LNCAP (cell line): ENCODE measurements at regions not wholly inside any gene's neighbourhood (a gene's known extent, or its start where the extent isn't known, plus 50 kb on each side); places are given as distances from the start of the nearest gene placed in this dataset.

Source experiments
- TF ChIP-seq, protein P1 (sequence below): fragments of 450-650 bp; IDR thresholded peaks from 2 replicates; pipeline ENCODE4 v1.5.1; 2017; ENCODE audit warnings: mild to moderate bottlenecking

DNA sequence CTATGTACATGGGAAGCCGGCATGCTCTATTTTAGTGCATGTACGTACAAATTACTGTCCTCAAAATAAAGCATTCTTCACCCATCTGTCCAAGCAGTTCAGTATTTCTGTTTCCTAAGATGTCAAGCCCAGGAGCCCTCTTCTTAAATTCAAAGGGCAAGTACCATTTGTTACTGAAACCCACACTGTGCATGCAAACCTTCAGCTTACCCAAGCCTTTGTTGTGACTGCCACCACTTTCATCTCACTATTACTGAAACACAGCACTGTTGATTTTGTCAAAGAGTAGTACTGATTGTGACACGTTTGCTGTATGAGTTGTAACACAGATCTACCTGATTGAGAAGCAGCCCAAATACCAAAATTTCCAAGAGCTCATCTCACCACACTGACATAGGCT, 390.4 kb upstream of the IZUMO3 start:
- TF ChIP-seq, protein P1, sequence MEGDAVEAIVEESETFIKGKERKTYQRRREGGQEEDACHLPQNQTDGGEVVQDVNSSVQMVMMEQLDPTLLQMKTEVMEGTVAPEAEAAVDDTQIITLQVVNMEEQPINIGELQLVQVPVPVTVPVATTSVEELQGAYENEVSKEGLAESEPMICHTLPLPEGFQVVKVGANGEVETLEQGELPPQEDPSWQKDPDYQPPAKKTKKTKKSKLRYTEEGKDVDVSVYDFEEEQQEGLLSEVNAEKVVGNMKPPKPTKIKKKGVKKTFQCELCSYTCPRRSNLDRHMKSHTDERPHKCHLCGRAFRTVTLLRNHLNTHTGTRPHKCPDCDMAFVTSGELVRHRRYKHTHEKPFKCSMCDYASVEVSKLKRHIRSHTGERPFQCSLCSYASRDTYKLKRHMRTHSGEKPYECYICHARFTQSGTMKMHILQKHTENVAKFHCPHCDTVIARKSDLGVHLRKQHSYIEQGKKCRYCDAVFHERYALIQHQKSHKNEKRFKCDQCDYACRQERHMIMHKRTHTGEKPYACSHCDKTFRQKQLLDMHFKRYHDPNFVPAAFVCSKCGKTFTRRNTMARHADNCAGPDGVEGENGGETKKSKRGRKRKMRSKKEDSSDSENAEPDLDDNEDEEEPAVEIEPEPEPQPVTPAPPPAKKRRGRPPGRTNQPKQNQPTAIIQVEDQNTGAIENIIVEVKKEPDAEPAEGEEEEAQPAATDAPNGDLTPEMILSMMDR = no peak

DNA sequence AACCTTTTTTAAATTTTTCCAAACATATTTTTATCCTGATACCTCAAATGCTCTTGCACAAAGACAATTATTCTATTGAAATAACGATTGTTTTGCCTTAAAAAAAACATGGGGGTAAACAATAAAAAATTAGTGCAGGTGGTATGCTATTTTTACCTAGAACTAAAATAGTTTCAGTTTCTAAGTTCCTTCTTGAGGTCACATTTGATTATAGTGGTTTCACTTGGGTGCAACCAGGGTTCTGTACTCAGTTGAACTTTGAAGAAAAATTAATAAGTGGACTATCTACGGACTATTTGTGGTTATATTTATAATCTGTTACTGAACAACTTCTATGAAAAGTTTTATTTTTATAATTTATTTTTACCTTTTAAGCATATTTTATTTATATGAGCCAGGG, 387.1 kb upstream of the IZUMO3 start:
- TF ChIP-seq, protein P1 = no peak

DNA sequence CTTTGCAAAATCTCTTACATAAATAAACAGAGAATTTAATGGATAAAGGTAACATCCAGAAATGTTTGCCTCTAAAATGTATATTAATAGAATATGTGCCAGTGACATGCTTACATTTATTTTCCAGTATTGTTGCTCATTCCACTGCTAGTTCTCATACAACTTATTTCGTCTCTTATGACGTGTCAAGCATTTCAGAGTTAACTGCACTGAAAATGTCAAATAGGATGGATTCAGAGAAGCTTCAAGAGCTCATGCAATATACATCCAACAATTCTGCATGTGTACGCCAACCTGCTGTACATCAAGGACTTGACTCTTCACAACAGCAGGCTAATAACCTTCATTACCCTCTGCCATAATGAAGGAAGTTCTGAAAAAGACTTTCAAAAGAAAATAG, 386.2 kb upstream of the IZUMO3 start:
- TF ChIP-seq, protein P1 = no peak

DNA sequence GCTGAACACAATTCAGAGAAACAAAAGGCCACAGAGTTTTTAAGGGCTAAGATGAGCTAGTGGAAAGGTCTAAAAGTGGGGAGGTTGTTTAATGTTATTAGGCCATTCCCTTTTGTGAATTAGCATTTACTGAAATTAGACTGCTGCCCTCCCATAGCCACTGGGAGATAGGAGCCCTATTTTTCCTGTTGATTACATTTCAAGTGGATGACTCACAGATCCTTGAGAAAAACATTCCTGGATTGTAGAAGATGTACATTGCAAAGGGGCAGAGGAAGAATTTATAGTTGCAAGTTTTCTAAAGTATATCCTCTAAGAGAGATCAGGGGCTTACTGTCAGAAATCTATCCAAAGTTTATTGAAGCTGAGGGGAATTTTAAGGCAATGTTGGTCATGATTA, 367.1 kb upstream of the IZUMO3 start:
- TF ChIP-seq, protein P1 = no peak

DNA sequence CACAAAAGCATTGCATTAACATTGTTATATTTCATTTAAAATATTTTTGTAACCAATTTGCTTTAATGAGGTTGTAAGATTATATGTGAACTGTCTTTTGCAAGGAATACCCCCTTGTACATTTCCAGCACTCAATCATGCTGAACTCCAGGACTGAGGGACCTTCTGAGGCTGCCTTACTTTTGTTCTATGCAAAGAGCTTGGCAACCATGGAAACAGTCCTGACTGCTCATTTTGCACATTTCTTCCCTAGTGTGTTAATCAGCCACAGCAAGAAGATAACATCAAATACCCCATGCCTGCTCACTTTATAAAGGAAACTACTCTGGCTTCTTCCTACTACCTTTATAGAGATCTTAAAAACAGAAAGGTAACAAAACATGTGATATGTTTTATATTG, 355.6 kb upstream of the IZUMO3 start:
- TF ChIP-seq, protein P1 = no peak

DNA sequence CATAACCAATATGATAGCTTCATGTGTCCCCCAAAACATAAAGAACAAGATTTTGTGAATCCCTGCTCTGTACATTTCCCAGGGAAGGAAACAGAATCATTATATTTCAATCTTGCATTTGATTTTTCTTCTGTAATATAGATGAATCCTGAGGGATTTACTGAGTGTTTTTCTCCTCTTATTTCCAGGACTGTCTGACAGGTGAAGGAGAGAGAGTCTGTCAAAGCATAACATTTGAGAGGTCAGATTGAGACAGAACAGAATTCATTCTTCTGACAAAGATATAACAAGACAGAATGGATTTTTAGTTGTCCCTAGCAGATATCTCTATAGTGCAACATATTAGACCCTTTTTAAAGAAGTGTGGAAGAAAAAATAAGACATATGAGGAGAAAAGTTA, 354.5 kb upstream of the IZUMO3 start:
- TF ChIP-seq, protein P1 = no peak

DNA sequence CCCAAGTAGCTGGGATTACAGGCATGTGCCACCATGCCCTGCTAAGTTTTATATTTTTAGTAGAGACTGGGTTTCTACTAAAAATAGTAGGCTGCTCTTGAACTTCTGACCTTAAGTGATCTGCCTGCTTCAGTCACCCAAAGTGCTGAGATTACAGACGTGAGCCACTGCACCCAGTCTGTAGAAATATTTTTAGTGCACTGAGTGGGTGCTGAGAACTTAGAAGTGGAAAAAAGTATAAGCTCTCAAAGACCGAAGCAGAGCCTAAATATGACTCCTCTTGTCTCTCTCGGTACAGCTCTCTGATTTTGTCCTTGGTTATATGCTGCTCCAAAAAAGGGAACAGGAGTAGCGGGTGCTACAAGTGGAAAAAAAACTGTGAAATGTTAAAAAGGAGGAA, 353.8 kb upstream of the IZUMO3 start:
- TF ChIP-seq, protein P1 = no peak

DNA sequence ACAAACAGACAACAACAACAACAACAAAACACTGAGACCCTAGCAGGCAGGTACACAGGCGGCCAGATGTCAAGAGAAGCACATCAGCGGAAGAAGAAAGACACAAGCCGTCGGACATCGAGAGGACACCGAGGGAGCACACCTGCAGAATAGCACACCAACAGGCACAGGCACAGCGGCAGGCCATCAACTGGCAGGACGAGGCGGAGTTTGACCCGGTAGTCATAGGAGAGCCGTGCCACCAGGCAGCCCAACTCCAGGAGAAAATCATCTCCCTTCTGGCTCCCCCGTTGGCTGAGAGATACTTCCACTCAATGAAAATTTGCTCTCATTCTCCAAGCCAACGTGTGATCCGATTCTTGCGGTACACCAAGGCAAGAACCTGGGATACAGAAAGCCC, 352.1 kb upstream of the IZUMO3 start:
- TF ChIP-seq, protein P1 = no peak
